Adrenal gland (tissue), 5 donors: ENCODE measurements at regions not wholly inside any gene's neighbourhood (a gene's known extent, or its start where the extent isn't known, plus 50 kb on each side); places are given as distances from the start of the nearest gene placed in this dataset.
"Not testable (repeated sequence)": the region's sequence is repeated elsewhere in the genome, so short reads cannot be mapped to it uniquely, and the experiment has no call there.

Source experiments
- CTCF ChIP-seq, 6 experiments: fragments of 450-650 bp in 4 of 6; fragments of 200-600 bp in 2 of 6; sonication (generic) in 1 of 6; IDR thresholded peaks; 1 replicate in 5 of 6; 2 replicates in 1 of 6; pipeline versions ENCODE4 v1.5.1 to v1.8.0; 2016 to 2021; ENCODE audit warnings: antibody characterized with exemption in 6 of 6, mild to moderate bottlenecking in 2 of 6, moderate library complexity in 1 of 6
- POLR2A ChIP-seq, 2 donors: fragments of 450-650 bp; IDR thresholded peaks; one replicate each; pipeline ENCODE4 v1.6.1; 2017; ENCODE audit warnings: antibody characterized with exemption in 2 of 2, mild to moderate bottlenecking in 2 of 2, moderate library complexity in 1 of 2
- donor health status: DM: no; HTN: no; CAD: no.

GRCh38 chr15:21016589-21016988 is 150.5 kb upstream of the POTEB2 start:
- not testable (repeated sequence) for TF ChIP-seq CTCF, POLR2A (IDR thresholded peaks at IDR 0.05)
